ENCODE measurements at regions not wholly inside any gene's neighbourhood (a gene's known extent, or its start where the extent isn't known, plus 50 kb on each side); places are given as distances from the start of the nearest gene placed in this dataset.
A peak's percentile ranks its signal among the peaks of the same experiment; 100 is the strongest.
"Not testable (repeated sequence)": the region's sequence is repeated elsewhere in the genome, so short reads cannot be mapped to it uniquely, and the experiment has no call there.

- no peak overlapping the region for H3K4me2 ChIP-seq
- 81% methylated on average over 7 of the region's 8 CpGs for WGBS (ENCODE audit: missing lambda C conversion rate)
- CTCF ChIA-PET = interaction anchor here (1.3 kb wide), 1 partner anchor 12 kb away, joined by 4 read pairs; no protein-coding TSS in a partner anchor
- no peak overlapping the region for H3K4me3 ChIP-seq
- FAIRE-seq (no peak), DNase-seq (ENCODE audit: low read depth in 1 of 2, low spot score in 1 of 2) (no peak), ATAC-seq (no peak)
- H3K4me1 ChIP-seq = no peaks in the 10 kb centered on the region
- H3K9me3 ChIP-seq = no peaks in the 10 kb centered on the region
- H3K27ac ChIP-seq = no peak overlapping the region
- TF ChIP-seq ZSCAN20 (CRISPR knock-in tag; IDR thresholded peaks at IDR 0.05) = no peak
- no peak for TF ChIP-seq ZC3H11A (IDR thresholded peaks at IDR 0.05)
- POLR2A ChIA-PET = no interaction called here
Measured at GRCh38 chr6:121619987-121620740, 184.7 kb downstream of the GJA1 start.

- DNase-seq (ENCODE audit: low read depth in 1 of 2, low spot score in 1 of 2) (peak in 1 of 2 experiments; percentile 8), ATAC-seq (no peak), FAIRE-seq (no peak)
- no peak overlapping the region for H3K4me3 ChIP-seq
- TF ChIP-seq MAFK (IDR thresholded peaks at IDR 0.05; ENCODE audit: partially characterized antibody) (peak; percentile 14), SREBF2 (IDR thresholded peaks at IDR 0.05) (no peak)
- ChIA-PET CTCF (no interaction called here), POLR2A (no interaction called here)
- H3K27ac ChIP-seq = no peak overlapping the region
- H3K4me2 ChIP-seq = no peak overlapping the region
- peaks cover 10% of the 10 kb centered on the region; the same call in 2 of the 3 replicates for H3K4me1 ChIP-seq
- no peaks in the 10 kb centered on the region for H3K9me3 ChIP-seq
- 8% methylated on average over 2 of the region's 2 CpGs for WGBS (ENCODE audit: missing lambda C conversion rate)
Measured at GRCh38 chr6:121627761-121628160, 192.3 kb downstream of the GJA1 start.

- ATAC-seq = no peak
- FAIRE-seq = no peak
- no peak for TF ChIP-seq CHD4 (IDR thresholded peaks at IDR 0.05; ENCODE audit: borderline replicate concordance)
- TF ChIP-seq NFE2L2 (conservative IDR thresholded peaks at IDR 0.05; ENCODE audit: low read length) = peak; percentile 40; the same call in 1 of the 2 replicates
- TF ChIP-seq CHD2 (IDR thresholded peaks at IDR 0.05; ENCODE audit: low read length, partially characterized antibody) = no peak
- TF ChIP-seq FOSL2 (IDR thresholded peaks at IDR 0.05) = no peak
- no peak for TF ChIP-seq FOSL2 (CRISPR knock-in tag; IDR thresholded peaks at IDR 0.05)
- peak; percentile 62 for TF ChIP-seq MAFK (IDR thresholded peaks at IDR 0.05; ENCODE audit: partially characterized antibody)
- POLR2A ChIA-PET = no interaction called here
- Histone ChIP-seq H3K4me3 (no peak overlapping the region), H3K4me2 (peak overlapping the region; percentile 24; the same call in 2 of the 3 replicates), H3K27ac (peak overlapping the region in 1 of 2 experiments; percentile 48; a peak in 1 of 6 replicates), H3K4me1 (peaks cover 10% of the 10 kb centered on the region; the same call in 2 of the 3 replicates), H3K9me3 (no peaks in the 10 kb centered on the region)
- CTCF ChIA-PET = no interaction called here
- peak in 1 of 2 experiments; percentile 29 for DNase-seq (ENCODE audit: low read depth in 1 of 2, low spot score in 1 of 2)
Measured at GRCh38 chr6:121630716-121631115, 195.3 kb downstream of the GJA1 start.

- H3K9me3 ChIP-seq; ATAC-seq; POLR2A ChIA-PET; H3K4me2 ChIP-seq; DNase-seq (ENCODE audit: low read depth in 1 of 2, low spot score in 1 of 2); H3K27ac ChIP-seq; H3K4me3 ChIP-seq; FAIRE-seq: not testable (repeated sequence)
- peaks cover 10% of the 10 kb centered on the region; the same call in 2 of the 3 replicates for H3K4me1 ChIP-seq
- CTCF ChIA-PET = interaction anchor here (1.9 kb wide), 1 partner anchor 12 kb away, joined by 4 read pairs; no protein-coding TSS in a partner anchor
Measured at GRCh38 chr6:121631752-121632151, 196.3 kb downstream of the GJA1 start.

- ChIA-PET POLR2A (no interaction called here), CTCF (no interaction called here)
- H3K4me1 ChIP-seq = peaks cover 10% of the 10 kb centered on the region; the same call in 2 of the 3 replicates
- no peak for FAIRE-seq
- TF ChIP-seq HEYL (CRISPR knock-in tag; IDR thresholded peaks at IDR 0.05) = no peak
- no peak for TF ChIP-seq TP53 (CRISPR knock-in tag; IDR thresholded peaks at IDR 0.05)
- no peak for TF ChIP-seq USF2 (IDR thresholded peaks at IDR 0.05)
- no peak for TF ChIP-seq SMC3 (IDR thresholded peaks at IDR 0.05)
- no peak for TF ChIP-seq GATA3 (IDR thresholded peaks at IDR 0.05; ENCODE audit: borderline replicate concordance)
- peaks cover 11% of the 10 kb centered on the region; the same call in 1 of the 3 replicates for H3K9me3 ChIP-seq
- DNase-seq (ENCODE audit: low read depth in 1 of 2, low spot score in 1 of 2) = no peak
- no peak overlapping the region for H3K4me3 ChIP-seq
- no peak for ATAC-seq
- H3K27ac ChIP-seq = no peak overlapping the region
- no peak overlapping the region for H3K4me2 ChIP-seq
Measured at GRCh38 chr6:121633309-121633708, 197.9 kb downstream of the GJA1 start.

GRCh38 chr6:121634586-121634985 is 199.1 kb downstream of the GJA1 start:
- POLR2A ChIA-PET = not testable (repeated sequence)

More at GRCh38 chr6:121634586-121634985, 199.1 kb downstream of the GJA1 start:
- H3K4me3 ChIP-seq; H3K27ac ChIP-seq; FAIRE-seq; ATAC-seq; DNase-seq (ENCODE audit: low read depth in 1 of 2, low spot score in 1 of 2); H3K4me2 ChIP-seq; CTCF ChIA-PET: not testable (repeated sequence)
- 32% methylated on average over 2 of the region's 2 CpGs for WGBS (ENCODE audit: missing lambda C conversion rate)
- H3K9me3 ChIP-seq = peaks cover 11% of the 10 kb centered on the region; the same call in 1 of the 3 replicates
- H3K4me1 ChIP-seq = peaks cover 10% of the 10 kb centered on the region; the same call in 2 of the 3 replicates

Data from A549 (cell line).